Tibial nerve (tissue), 4 donors: ENCODE measurements at regions not wholly inside any gene's neighbourhood (a gene's known extent, or its start where the extent isn't known, plus 50 kb on each side); places are given as distances from the start of the nearest gene placed in this dataset.

ENCODE experiments used
- CTCF ChIP-seq, 5 experiments: fragments of 200-600 bp in 3 of 5; fragments of 450-650 bp in 2 of 5; sonication (generic) in 3 of 5; IDR thresholded peaks; one replicate each; pipeline ENCODE4 v1.5.1; 2016 to 2019; ENCODE audit warnings: antibody characterized with exemption in 5 of 5, mild to moderate bottlenecking in 3 of 5, moderate library complexity in 2 of 5
- EP300 ChIP-seq, 2 donors: sonication (generic); formaldehyde crosslinking; IDR thresholded peaks; one replicate each; pipeline ENCODE4 v1.6.1; 2017; ENCODE audit warnings: antibody characterized with exemption in 2 of 2, mild to moderate bottlenecking in 1 of 2
- POLR2A ChIP-seq, 2 donors: fragments of 450-650 bp; IDR thresholded peaks; one replicate each; pipeline ENCODE4 v1.6.1; 2017; ENCODE audit warnings: antibody characterized with exemption in 2 of 2, mild to moderate bottlenecking in 2 of 2, moderate library complexity in 2 of 2

- TF ChIP-seq CTCF (IDR thresholded peaks at IDR 0.05) (no peak), POLR2A (IDR thresholded peaks at IDR 0.05) (no peak), EP300 (IDR thresholded peaks at IDR 0.05) (no peak)
Observed at GRCh38 chr9:29625931-29626330, 2052.7 kb upstream of the C9orf72 start.
